Panc1 (cell line): ENCODE measurements at regions not wholly inside any gene's neighbourhood (a gene's known extent, or its start where the extent isn't known, plus 50 kb on each side); places are given as distances from the start of the nearest gene placed in this dataset.

Experiments used
- CTCF ChIP-seq: fragments of 450-650 bp; IDR thresholded peaks from 2 replicates; pipeline ENCODE4 v1.5.1; 2017; ENCODE audit warnings: mild to moderate bottlenecking
- REST ChIP-seq, 2 experiments: IDR thresholded peaks; 2 replicates each; pipeline ENCODE4 v1.6.1; 2011 to 2012; ENCODE audit warnings: low read depth in 2 of 2, control low read depth in 1 of 2, low read length in 1 of 2, mild to moderate bottlenecking in 1 of 2, moderate library complexity in 1 of 2; ENCODE audit not compliant: insufficient read depth in 1 of 2

GRCh38 chr2:193693758-193694157 is 1499.0 kb upstream of the TMEFF2 start:
- TF ChIP-seq CTCF (no peak), REST (IDR thresholded peaks at IDR 0.05; ENCODE audit: insufficient read depth in 1 of 2, low read depth in 2 of 2, low read length in 1 of 2) (no peak)
